ENCODE measurements at regions not wholly inside any gene's neighbourhood (a gene's known extent, or its start where the extent isn't known, plus 50 kb on each side); places are given as distances from the start of the nearest gene placed in this dataset.

DNA sequence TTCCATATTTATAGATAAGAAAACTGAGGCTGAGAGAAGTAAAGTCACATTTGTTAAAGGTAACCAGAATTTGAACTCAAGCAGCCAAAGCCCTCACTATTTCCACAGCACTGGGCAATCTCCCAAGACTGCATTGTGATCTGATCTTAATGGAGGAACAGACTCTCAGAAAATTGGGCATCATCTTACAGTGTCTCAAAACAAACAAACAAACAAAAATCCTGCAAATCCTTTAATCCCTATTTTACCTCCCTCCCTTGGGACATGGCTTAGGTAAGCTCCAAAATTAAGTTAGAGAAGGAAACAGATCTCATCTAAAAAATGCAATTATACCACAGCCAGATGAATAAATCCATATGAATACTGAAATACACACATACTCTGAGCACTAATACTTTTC lies 57.5 kb downstream of the FHIP2A start:
- no peak overlapping the region for H3K27ac ChIP-seq
- DNase-seq (ENCODE audit: low spot score): no peak
- TF ChIP-seq, protein P1, sequence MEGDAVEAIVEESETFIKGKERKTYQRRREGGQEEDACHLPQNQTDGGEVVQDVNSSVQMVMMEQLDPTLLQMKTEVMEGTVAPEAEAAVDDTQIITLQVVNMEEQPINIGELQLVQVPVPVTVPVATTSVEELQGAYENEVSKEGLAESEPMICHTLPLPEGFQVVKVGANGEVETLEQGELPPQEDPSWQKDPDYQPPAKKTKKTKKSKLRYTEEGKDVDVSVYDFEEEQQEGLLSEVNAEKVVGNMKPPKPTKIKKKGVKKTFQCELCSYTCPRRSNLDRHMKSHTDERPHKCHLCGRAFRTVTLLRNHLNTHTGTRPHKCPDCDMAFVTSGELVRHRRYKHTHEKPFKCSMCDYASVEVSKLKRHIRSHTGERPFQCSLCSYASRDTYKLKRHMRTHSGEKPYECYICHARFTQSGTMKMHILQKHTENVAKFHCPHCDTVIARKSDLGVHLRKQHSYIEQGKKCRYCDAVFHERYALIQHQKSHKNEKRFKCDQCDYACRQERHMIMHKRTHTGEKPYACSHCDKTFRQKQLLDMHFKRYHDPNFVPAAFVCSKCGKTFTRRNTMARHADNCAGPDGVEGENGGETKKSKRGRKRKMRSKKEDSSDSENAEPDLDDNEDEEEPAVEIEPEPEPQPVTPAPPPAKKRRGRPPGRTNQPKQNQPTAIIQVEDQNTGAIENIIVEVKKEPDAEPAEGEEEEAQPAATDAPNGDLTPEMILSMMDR (conservative IDR thresholded peaks at IDR 0.05; ENCODE audit: low read depth): no peak
- ChIA-PET CTCF (interaction anchor here (0.5 to 4.7 kb wide), 8 partner anchors 12 to 408 kb away, joined by 3 to 43 read pairs (median 3); no protein-coding TSS in a partner anchor), POLR2A (ENCODE audit: low non-redundant PET) (no interaction called here)

DNA sequence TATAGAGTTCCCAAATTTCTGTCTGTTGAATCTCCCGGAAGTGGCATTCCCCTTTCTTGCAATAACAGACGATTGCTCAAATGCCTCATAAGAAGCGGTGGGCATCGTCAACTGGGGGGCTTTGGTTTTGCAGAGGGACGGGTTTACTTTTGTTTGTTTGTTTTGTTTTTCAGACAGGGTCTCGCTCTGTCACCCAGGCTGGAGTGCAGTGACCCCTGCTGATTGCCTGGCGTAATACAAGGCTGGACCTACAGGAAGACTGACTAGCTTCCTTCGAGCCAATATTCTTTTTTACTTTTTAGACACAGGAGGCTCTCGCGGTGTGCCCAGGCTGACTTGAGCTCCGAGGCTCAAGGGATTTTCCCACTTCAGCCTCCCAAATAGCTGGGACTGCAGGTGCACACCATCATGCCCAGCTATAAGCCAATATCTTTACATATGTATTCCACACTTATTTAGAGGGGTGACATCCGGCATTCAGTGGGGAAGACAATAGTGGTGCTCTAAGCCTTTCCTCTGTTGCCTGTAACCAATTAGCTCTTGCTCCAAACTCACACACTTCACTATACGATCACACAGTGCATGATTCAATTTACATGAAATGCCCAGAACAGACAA lies 58.1 kb downstream of the FHIP2A start:
- ChIA-PET POLR2A (ENCODE audit: low non-redundant PET) (no interaction called here), CTCF (interaction anchor here (0.5 to 4.7 kb wide), 9 partner anchors 34 to 1423 kb away, joined by 3 to 43 read pairs (median 3); no protein-coding TSS in a partner anchor)
- H3K27ac ChIP-seq: no peak overlapping the region
- DNase-seq (ENCODE audit: low spot score): no peak
- TF ChIP-seq, protein P1 (conservative IDR thresholded peaks at IDR 0.05; ENCODE audit: low read depth): peak; percentile 35

DNA sequence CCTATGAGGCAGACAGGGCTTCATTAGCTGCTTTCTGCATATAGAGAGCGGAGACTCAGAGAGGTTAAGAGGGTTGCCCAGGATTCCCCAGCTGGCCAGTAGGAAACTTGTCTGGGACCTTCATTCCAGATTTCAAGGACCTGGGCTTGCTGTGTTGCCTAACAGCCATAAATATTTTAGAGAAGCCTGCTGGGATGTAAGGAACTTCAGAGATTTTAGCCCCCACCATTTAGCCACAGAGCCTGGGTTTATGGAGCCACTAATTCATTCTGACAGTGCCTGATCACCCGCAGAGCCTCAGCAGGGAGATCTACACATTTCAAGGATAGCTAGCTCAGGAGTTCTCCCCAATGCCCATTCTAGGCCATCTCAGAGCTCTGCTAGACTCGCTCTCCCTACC lies 56.6 kb upstream of the TRUB1 start:
- no peak for DNase-seq (ENCODE audit: low spot score)
- H3K27ac ChIP-seq: no peak overlapping the region
- TF ChIP-seq, protein P1 (conservative IDR thresholded peaks at IDR 0.05; ENCODE audit: low read depth): no peak
- ChIA-PET POLR2A (ENCODE audit: low non-redundant PET) (no interaction called here), CTCF (interaction anchor here (0.6 kb wide), 1 partner anchor 1497 kb away, joined by 3 read pairs; no protein-coding TSS in a partner anchor)

DNA sequence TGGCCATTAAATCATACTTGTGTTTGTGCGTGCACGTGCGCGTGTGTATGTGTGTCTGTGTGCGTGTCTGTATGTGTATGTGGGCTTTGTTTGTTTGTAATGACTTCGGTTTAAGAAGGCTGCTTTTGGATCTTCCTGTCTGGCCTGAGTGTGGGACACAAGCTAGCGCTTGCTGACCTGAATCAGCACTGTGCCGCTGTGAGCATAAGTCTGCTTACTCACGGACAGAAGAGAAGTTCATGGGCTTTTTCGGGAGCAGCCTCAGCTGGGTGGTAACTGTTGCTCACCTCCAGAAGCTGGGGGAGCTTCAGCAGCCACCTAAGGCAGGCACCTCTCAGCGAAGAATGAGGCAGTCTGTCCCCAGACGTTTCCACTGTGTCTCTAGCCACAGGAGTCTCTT lies 56.1 kb upstream of the TRUB1 start:
- H3K27ac ChIP-seq: peak overlapping the region; percentile 39
- no peak for DNase-seq (ENCODE audit: low spot score)
- TF ChIP-seq, protein P1 (conservative IDR thresholded peaks at IDR 0.05; ENCODE audit: low read depth): no peak
- POLR2A ChIA-PET (ENCODE audit: low non-redundant PET): no interaction called here
- CTCF ChIA-PET: no interaction called here

DNA sequence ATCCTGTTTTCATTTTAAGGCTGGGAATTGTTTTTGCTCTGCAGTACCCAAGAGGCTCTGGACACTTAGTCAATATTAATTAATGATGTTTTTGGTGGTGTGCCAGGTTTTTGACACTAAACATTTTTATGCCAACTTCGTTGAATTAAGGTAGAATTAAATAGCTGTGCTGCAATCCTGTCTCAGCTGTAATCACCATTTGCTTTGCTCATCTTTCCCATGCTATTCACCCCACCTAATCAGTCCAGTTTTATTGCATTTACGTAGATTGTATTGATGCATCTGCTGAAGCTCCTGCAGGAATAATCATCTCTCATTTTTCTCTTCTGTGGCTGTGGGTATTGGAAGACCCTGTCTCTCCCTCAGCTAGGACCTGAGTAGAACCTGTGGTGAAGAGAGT lies 52.6 kb upstream of the TRUB1 start:
- CTCF ChIA-PET: interaction anchor here (0.7 kb wide), 1 partner anchor 241 kb away, joined by 3 read pairs; no protein-coding TSS in a partner anchor
- POLR2A ChIA-PET (ENCODE audit: low non-redundant PET): no interaction called here

More for the DNA sequence above, 52.6 kb upstream of the TRUB1 start:
- no peak overlapping the region for H3K27ac ChIP-seq
- TF ChIP-seq, protein P1 (conservative IDR thresholded peaks at IDR 0.05; ENCODE audit: low read depth): no peak
- DNase-seq (ENCODE audit: low spot score): no peak

Data from RWPE1 (cell line).